B cell (primary cell): ENCODE measurements at regions not wholly inside any gene's neighbourhood (a gene's known extent, or its start where the extent isn't known, plus 50 kb on each side); places are given as distances from the start of the nearest gene placed in this dataset.

Experiments
- ATAC-seq: fragments of 200-7000 bp; cut with Tn5 transposase; one replicate; pipeline ENCODE4 v1.10.0; 2021; ENCODE audit warnings: low read depth, mild to moderate bottlenecking, moderate number of reproducible peaks, moderate library complexity
- CTCF ChIA-PET: fragments of 350-600 bp; sonication (Branson Sonifier 250); formaldehyde crosslinking; loops from one replicate; lab custom pipeline; 2021; ENCODE audit warnings: antibody characterized with exemption, inconsistent platforms; lab: Charles Lee
- POLR2A ChIA-PET: fragments of 350-600 bp; sonication (Branson Sonifier 250); formaldehyde crosslinking; loops from one replicate; lab custom pipeline; 2021; ENCODE audit warnings: antibody characterized with exemption; lab: Charles Lee
- DNase-seq: peaks from one replicate; pipeline ENCODE4 v3.0.0; 2013
- H2AFZ ChIP-seq: 2 replicates; pipeline ENCODE4 v1.6.1; 2012; ENCODE audit warnings: mild to moderate bottlenecking, low read depth, low read length; ENCODE audit not compliant: insufficient read depth, poor library complexity, severe bottlenecking
- H3K27ac ChIP-seq, 2 donors: 1 replicate in 1 of 2; 2 replicates in 1 of 2; pipeline ENCODE4 v1.5.1; 2012 to 2013; ENCODE audit warnings: low read length in 2 of 2, mild to moderate bottlenecking in 2 of 2, moderate library complexity in 1 of 2
- H3K27me3 ChIP-seq, 4 experiments: fragments of 200-600 bp in 1 of 4; sonication (generic) in 1 of 4; replicated peaks in 1 of 4; 1 replicate in 2 of 4; 2 replicates in 2 of 4; pipeline versions ENCODE4 v1.6.1 to v1.7.0; 2013 to 2016; ENCODE audit warnings: low read length in 3 of 4, mild to moderate bottlenecking in 2 of 4, mixed read lengths in 1 of 4, moderate library complexity in 1 of 4; ENCODE audit not compliant: insufficient read depth in 4 of 4, control insufficient read depth in 3 of 4; ENCODE audit errors: control extremely low read depth in 1 of 4
- H3K36me3 ChIP-seq, 2 experiments: replicated peaks in 1 of 2; 1 replicate in 1 of 2; 2 replicates in 1 of 2; pipeline versions ENCODE4 v1.6.1 to v1.7.1; 2013; ENCODE audit warnings: low read length in 1 of 2; ENCODE audit not compliant: insufficient read depth in 2 of 2, control insufficient read depth in 1 of 2; ENCODE audit errors: control extremely low read depth in 1 of 2, extremely low read depth in 1 of 2
- H3K4me1 ChIP-seq, 2 donors: fragments of 200-600 bp in 1 of 2; sonication (generic) in 1 of 2; 1 replicate in 1 of 2; 2 replicates in 1 of 2; pipeline versions ENCODE4 v1.5.1 to v1.6.1; 2013 to 2017; ENCODE audit warnings: low read length in 2 of 2; ENCODE audit not compliant: control insufficient read depth in 2 of 2, insufficient read depth in 2 of 2
- H3K4me2 ChIP-seq: replicated peaks from 2 replicates; pipeline ENCODE3; 2012; ENCODE audit warnings: mild to moderate bottlenecking, low read depth, low read length; ENCODE audit not compliant: poor library complexity, severe bottlenecking
- H3K4me3 ChIP-seq, 5 experiments: fragments of 200-600 bp in 1 of 5; sonication (generic) in 1 of 5; 1 replicate in 3 of 5; 2 replicates in 2 of 5; pipeline versions ENCODE4 v1.5.1 to v1.7.0; 2011 to 2016; ENCODE audit warnings: low read length in 4 of 5, mild to moderate bottlenecking in 4 of 5, low read depth in 2 of 5, control low read depth in 1 of 5, moderate library complexity in 1 of 5; ENCODE audit not compliant: insufficient read depth in 1 of 5; ENCODE audit errors: control extremely low read depth in 1 of 5, extremely low read depth in 1 of 5
- H3K79me2 ChIP-seq: fragments of 200-600 bp; sonication (generic); one replicate; pipeline ENCODE4 v1.6.0; 2016; ENCODE audit warnings: low read length; ENCODE audit not compliant: control insufficient read depth, insufficient read depth
- H3K9ac ChIP-seq: fragments of 200-600 bp; sonication (generic); 2 replicates; pipeline ENCODE4 v1.6.1; 2017; ENCODE audit warnings: mild to moderate bottlenecking, low read length, moderate library complexity
- H3K9me3 ChIP-seq, 3 donors: one replicate each; pipeline versions ENCODE4 v1.6.1 to v1.7.1; 2013; ENCODE audit warnings: low read length in 2 of 3; ENCODE audit not compliant: control insufficient read depth in 2 of 3, insufficient read depth in 1 of 3; ENCODE audit errors: control extremely low read depth in 1 of 3
- H4K20me1 ChIP-seq: 2 replicates; pipeline ENCODE4 v1.6.0; 2012; ENCODE audit warnings: mild to moderate bottlenecking, low read length; ENCODE audit not compliant: insufficient read depth, control insufficient read depth, poor library complexity, severe bottlenecking
- H3K27ac Mint-ChIP-seq: one replicate; pipeline ENCODE4 v1.8.0; 2021; ENCODE audit warnings: mixed read lengths
- H3K27me3 Mint-ChIP-seq: one replicate; pipeline ENCODE4 v1.8.0; 2021; ENCODE audit warnings: mixed read lengths
- H3K4me1 Mint-ChIP-seq: one replicate; pipeline ENCODE4 v1.8.0; 2021; ENCODE audit warnings: mixed read lengths
- H3K4me3 Mint-ChIP-seq: one replicate; pipeline ENCODE4 v1.8.0; 2021; ENCODE audit warnings: mixed read lengths
- H3K9me3 Mint-ChIP-seq: one replicate; pipeline ENCODE4 v1.8.0; 2022; ENCODE audit warnings: mixed read lengths; ENCODE audit not compliant: insufficient read depth
- EZH2 ChIP-seq: IDR thresholded peaks from 2 replicates; pipeline ENCODE4 v1.6.1; 2012; ENCODE audit warnings: borderline replicate concordance, low read depth, mild to moderate bottlenecking, moderate library complexity, low read length; ENCODE audit not compliant: insufficient read depth, poor library complexity, severe bottlenecking
- WGBS: methylation state at CpG from one replicate; pipeline ENCODE4 v1.1.5; 2013; ENCODE audit warnings: missing lambda C conversion rate; ENCODE audit not compliant: insufficient coverage; 5-methylcytosine and 5-hydroxymethylcytosine counted together
- intact Hi-C: fragments of 100-400 bp; cut with micrococcal nuclease; formaldehyde crosslinking; loops from one replicate; pipeline ENCODE4 v1.10.0; 2022
- TF ChIP-seq, protein P1 (sequence below): fragments of 200-600 bp; IDR thresholded peaks from one replicate; pipeline ENCODE4 v1.8.0; 2022; ENCODE audit warnings: antibody characterized with exemption, mild to moderate bottlenecking

GRCh38 chr14:87309557-87309956 lies 683.4 kb downstream of the GALC start:
- no peak overlapping the region for H3K4me3 ChIP-seq
- no peaks in the 10 kb centered on the region for H4K20me1 ChIP-seq
- H2AFZ ChIP-seq, result no peak overlapping the region
- no peaks in the 10 kb centered on the region for H3K4me1 Mint-ChIP-seq
- no peaks in the 10 kb centered on the region for H3K4me1 ChIP-seq
- DNase-seq, result no peak
- no peak overlapping the region for H3K9ac ChIP-seq
- no peak overlapping the region for H3K27ac Mint-ChIP-seq
- peaks cover 2% of the 10 kb centered on the region for H3K9me3 Mint-ChIP-seq
- no peak overlapping the region for H3K27ac ChIP-seq
- no peaks in the 10 kb centered on the region for H3K9me3 ChIP-seq
- CTCF ChIA-PET, result no interaction called here
- WGBS, result 88% methylated on average over 2 of the region's 2 CpGs
- no peak overlapping the region for H3K4me3 Mint-ChIP-seq
- no peaks in the 10 kb centered on the region for H3K36me3 ChIP-seq
- H3K79me2 ChIP-seq, result no peaks in the 10 kb centered on the region
- no peak overlapping the region for H3K4me2 ChIP-seq
- no peak for TF ChIP-seq EZH2
- TF ChIP-seq, protein P1, sequence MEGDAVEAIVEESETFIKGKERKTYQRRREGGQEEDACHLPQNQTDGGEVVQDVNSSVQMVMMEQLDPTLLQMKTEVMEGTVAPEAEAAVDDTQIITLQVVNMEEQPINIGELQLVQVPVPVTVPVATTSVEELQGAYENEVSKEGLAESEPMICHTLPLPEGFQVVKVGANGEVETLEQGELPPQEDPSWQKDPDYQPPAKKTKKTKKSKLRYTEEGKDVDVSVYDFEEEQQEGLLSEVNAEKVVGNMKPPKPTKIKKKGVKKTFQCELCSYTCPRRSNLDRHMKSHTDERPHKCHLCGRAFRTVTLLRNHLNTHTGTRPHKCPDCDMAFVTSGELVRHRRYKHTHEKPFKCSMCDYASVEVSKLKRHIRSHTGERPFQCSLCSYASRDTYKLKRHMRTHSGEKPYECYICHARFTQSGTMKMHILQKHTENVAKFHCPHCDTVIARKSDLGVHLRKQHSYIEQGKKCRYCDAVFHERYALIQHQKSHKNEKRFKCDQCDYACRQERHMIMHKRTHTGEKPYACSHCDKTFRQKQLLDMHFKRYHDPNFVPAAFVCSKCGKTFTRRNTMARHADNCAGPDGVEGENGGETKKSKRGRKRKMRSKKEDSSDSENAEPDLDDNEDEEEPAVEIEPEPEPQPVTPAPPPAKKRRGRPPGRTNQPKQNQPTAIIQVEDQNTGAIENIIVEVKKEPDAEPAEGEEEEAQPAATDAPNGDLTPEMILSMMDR, result no peak
- no peaks in the 10 kb centered on the region for H3K27me3 ChIP-seq
- intact Hi-C loops, result no loop called here
- POLR2A ChIA-PET, result no interaction called here
- no peak for ATAC-seq
- H3K27me3 Mint-ChIP-seq, result no peaks in the 10 kb centered on the region

GRCh38 chr14:87306409-87307168 lies 686.4 kb downstream of the GALC start:
- Mint-ChIP-seq H3K9me3 (peaks cover 2% of the 10 kb centered on the region), H3K4me3 (no peak overlapping the region), H3K27me3 (no peaks in the 10 kb centered on the region), H3K27ac (no peak overlapping the region), H3K4me1 (no peaks in the 10 kb centered on the region)
- ATAC-seq (no peak), DNase-seq (no peak)
- Histone ChIP-seq H2AFZ (no peak overlapping the region), H3K9ac (no peak overlapping the region), H3K79me2 (no peaks in the 10 kb centered on the region), H3K4me2 (no peak overlapping the region), H3K27me3 (no peaks in the 10 kb centered on the region), H3K27ac (no peak overlapping the region), H3K9me3 (no peaks in the 10 kb centered on the region), H3K36me3 (no peaks in the 10 kb centered on the region), H4K20me1 (no peaks in the 10 kb centered on the region), H3K4me1 (no peaks in the 10 kb centered on the region), H3K4me3 (no peak overlapping the region)
- POLR2A ChIA-PET, result no interaction called here
- WGBS, result no CpG with 5 or more reads among the region's 1 CpG
- CTCF ChIA-PET, result no interaction called here
- no peak for TF ChIP-seq EZH2
- TF ChIP-seq, protein P1, result no peak
- intact Hi-C loops, result no loop called here
